GM23338 (cell line): ENCODE measurements at regions not wholly inside any gene's neighbourhood (a gene's known extent, or its start where the extent isn't known, plus 50 kb on each side); places are given as distances from the start of the nearest gene placed in this dataset.

Experiments used
- POLR2AphosphoS5 ChIP-seq: IDR thresholded peaks from 2 replicates; pipeline ENCODE4 v1.6.1; 2016; ENCODE audit warnings: antibody characterized with exemption, low read depth
- TF ChIP-seq, protein P1 (sequence below), 2 experiments: fragments of 200-600 bp in 1 of 2; sonication (generic) in 1 of 2; conservative IDR thresholded peaks; 2 replicates each; pipeline versions ENCODE4 v1.5.1 to v1.6.1; 2016 to 2017; ENCODE audit warnings: antibody characterized with exemption in 2 of 2, low read depth in 2 of 2, mild to moderate bottlenecking in 2 of 2, moderate library complexity in 1 of 2

DNA sequence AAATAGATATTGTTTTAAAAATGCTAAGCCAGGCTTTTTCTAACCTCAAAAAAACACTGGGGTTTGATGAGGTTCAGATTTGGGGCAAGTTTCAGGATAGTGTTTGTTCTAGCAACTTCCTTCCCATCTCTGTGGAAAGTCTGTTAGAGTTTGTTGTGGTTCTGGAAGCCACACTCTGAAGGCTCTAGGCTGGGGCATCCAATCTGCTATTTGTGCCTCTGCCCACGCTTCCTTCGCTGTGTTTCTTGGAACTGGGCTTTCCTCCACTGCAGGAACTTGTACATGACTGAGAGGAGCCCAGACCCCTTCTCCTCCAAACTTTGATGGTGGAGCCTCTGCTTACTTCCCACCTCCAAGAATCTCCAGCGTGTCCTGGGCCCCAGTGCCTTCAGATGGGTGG, 108.5 kb upstream of the SLC25A13 start:
- TF ChIP-seq POLR2AphosphoS5, result no peak
- TF ChIP-seq, protein P1, sequence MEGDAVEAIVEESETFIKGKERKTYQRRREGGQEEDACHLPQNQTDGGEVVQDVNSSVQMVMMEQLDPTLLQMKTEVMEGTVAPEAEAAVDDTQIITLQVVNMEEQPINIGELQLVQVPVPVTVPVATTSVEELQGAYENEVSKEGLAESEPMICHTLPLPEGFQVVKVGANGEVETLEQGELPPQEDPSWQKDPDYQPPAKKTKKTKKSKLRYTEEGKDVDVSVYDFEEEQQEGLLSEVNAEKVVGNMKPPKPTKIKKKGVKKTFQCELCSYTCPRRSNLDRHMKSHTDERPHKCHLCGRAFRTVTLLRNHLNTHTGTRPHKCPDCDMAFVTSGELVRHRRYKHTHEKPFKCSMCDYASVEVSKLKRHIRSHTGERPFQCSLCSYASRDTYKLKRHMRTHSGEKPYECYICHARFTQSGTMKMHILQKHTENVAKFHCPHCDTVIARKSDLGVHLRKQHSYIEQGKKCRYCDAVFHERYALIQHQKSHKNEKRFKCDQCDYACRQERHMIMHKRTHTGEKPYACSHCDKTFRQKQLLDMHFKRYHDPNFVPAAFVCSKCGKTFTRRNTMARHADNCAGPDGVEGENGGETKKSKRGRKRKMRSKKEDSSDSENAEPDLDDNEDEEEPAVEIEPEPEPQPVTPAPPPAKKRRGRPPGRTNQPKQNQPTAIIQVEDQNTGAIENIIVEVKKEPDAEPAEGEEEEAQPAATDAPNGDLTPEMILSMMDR (conservative IDR thresholded peaks at IDR 0.05; ENCODE audit: low read depth in 2 of 2), result no peak
